GM19238 (cell line): ENCODE measurements at regions not wholly inside any gene's neighbourhood (a gene's known extent, or its start where the extent isn't known, plus 50 kb on each side); places are given as distances from the start of the nearest gene placed in this dataset.

ENCODE experiments used
- DNase-seq: peaks from one replicate; pipeline ENCODE4 v3.0.0; 2011; ENCODE audit warnings: low spot score; ENCODE audit not compliant: insufficient read length

GRCh38 chr3:157810924-157811718 is 295.1 kb downstream of the SHOX2 start:
- DNase-seq: no peak

- no peak for DNase-seq
Measured at GRCh38 chr3:157807280-157807679, 298.9 kb downstream of the SHOX2 start.

GRCh38 chr3:157805538-157805937 is 300.7 kb downstream of the SHOX2 start:
- DNase-seq: no peak

GRCh38 chr3:157794771-157795170 is 291.6 kb upstream of the VEPH1 start:
- DNase-seq: no peak

- DNase-seq: no peak
Measured at GRCh38 chr3:157793745-157794144, 290.5 kb upstream of the VEPH1 start.

GRCh38 chr3:157789162-157789561 is 285.9 kb upstream of the VEPH1 start:
- DNase-seq: no peak

GRCh38 chr3:157786618-157787017 is 283.4 kb upstream of the VEPH1 start:
- no peak for DNase-seq

GRCh38 chr3:157786211-157786610 is 283.0 kb upstream of the VEPH1 start:
- no peak for DNase-seq

GRCh38 chr3:157785102-157785826 is 282.0 kb upstream of the VEPH1 start:
- DNase-seq: no peak

- no peak for DNase-seq
Measured at GRCh38 chr3:157782236-157782635, 279.0 kb upstream of the VEPH1 start.

- no peak for DNase-seq
Measured at GRCh38 chr3:157776861-157777260, 273.6 kb upstream of the VEPH1 start.

GRCh38 chr3:157775446-157775845 is 272.2 kb upstream of the VEPH1 start:
- DNase-seq: no peak

- DNase-seq: no peak
Measured at GRCh38 chr3:157769378-157769777, 266.2 kb upstream of the VEPH1 start.

GRCh38 chr3:157767607-157768006 is 264.4 kb upstream of the VEPH1 start:
- no peak for DNase-seq

- no peak for DNase-seq
Measured at GRCh38 chr3:157763644-157764043, 260.4 kb upstream of the VEPH1 start.

GRCh38 chr3:157759311-157759710 is 256.1 kb upstream of the VEPH1 start:
- no peak for DNase-seq

GRCh38 chr3:157755233-157755632 is 252.0 kb upstream of the VEPH1 start:
- DNase-seq: no peak

GRCh38 chr3:157754451-157754850 is 251.2 kb upstream of the VEPH1 start:
- no peak for DNase-seq

- no peak for DNase-seq
Measured at GRCh38 chr3:157753787-157754136, 250.5 kb upstream of the VEPH1 start.

GRCh38 chr3:157752956-157753786 is 250.0 kb upstream of the VEPH1 start:
- no peak for DNase-seq

- no peak for DNase-seq
Measured at GRCh38 chr3:157752554-157752953, 249.3 kb upstream of the VEPH1 start.

GRCh38 chr3:157751386-157751785 is 248.2 kb upstream of the VEPH1 start:
- DNase-seq: no peak
